ENCODE measurements at regions not wholly inside any gene's neighbourhood (a gene's known extent, or its start where the extent isn't known, plus 50 kb on each side); places are given as distances from the start of the nearest gene placed in this dataset.

DNA sequence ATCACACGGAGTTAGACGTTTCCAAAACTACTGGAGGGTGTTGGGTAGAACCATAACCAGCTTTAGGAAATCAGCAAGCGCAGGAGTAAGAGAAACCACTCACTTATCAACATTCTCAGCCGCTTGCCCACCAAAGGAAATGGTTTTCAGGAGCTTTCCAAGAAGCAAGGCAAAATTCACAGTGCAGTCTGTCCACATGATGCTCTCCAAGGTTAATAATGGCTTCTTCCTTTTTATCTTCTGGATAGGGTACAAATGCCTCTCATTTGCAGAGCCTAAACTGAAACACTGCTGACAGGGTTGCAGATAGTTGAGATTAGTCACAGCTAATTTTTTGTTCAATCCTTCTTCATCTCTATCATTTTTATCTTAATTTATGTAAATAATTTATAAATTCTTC, 705.4 kb downstream of the RAB28 start:
- Histone ChIP-seq H3K9ac (ENCODE audit: insufficient read depth, low read depth, low read length) (no peak overlapping the region), H3K4me2 (ENCODE audit: low read depth, low read length) (no peak overlapping the region), H3K36me3 (replicated peaks in 1 of 2; ENCODE audit: control insufficient read depth in 1 of 2, insufficient read depth in 2 of 2, low read length in 2 of 2) (no peaks in the 10 kb centered on the region), H3K27ac (ENCODE audit: extremely low read length, insufficient read depth, low read length) (no peak overlapping the region), H3K4me3 (replicated peaks in 1 of 3; ENCODE audit: insufficient read depth in 1 of 3, low read depth in 2 of 3, low read length in 3 of 3) (no peak overlapping the region), H3K27me3 (ENCODE audit: control insufficient read depth in 1 of 2, insufficient read depth in 2 of 2, low read length in 2 of 2) (no peaks in the 10 kb centered on the region), H3K9me3 (ENCODE audit: low read length) (no peaks in the 10 kb centered on the region), H3K79me2 (ENCODE audit: insufficient read depth, low read length) (no peaks in the 10 kb centered on the region), H3K4me1 (ENCODE audit: insufficient read depth, low read length) (no peaks in the 10 kb centered on the region), H4K20me1 (ENCODE audit: insufficient read depth, low read length) (no peaks in the 10 kb centered on the region), H2AFZ (ENCODE audit: low read length) (no peak overlapping the region)
- no peak for FAIRE-seq
- TF ChIP-seq ATF1 (CRISPR knock-in tag; IDR thresholded peaks at IDR 0.05) (no peak), ZNF543 (CRISPR knock-in tag; IDR thresholded peaks at IDR 0.05) (no peak), NR2F6 (IDR thresholded peaks at IDR 0.05) (no peak), NR2F6 (CRISPR knock-in tag; IDR thresholded peaks at IDR 0.05) (no peak), JARID2 (CRISPR knock-in tag; IDR thresholded peaks at IDR 0.05; ENCODE audit: insufficient replicate concordance) (no peak), ZNF274 (CRISPR knock-in tag; IDR thresholded peaks at IDR 0.05) (no peak), SSRP1 (CRISPR knock-in tag; IDR thresholded peaks at IDR 0.05) (no peak), TGIF2 (CRISPR knock-in tag; IDR thresholded peaks at IDR 0.05) (no peak), ZNF282 (IDR thresholded peaks at IDR 0.05; ENCODE audit: partially characterized antibody) (no peak), TEAD2 (CRISPR knock-in tag; IDR thresholded peaks at IDR 0.05) (no peak), ZNF446 (CRISPR knock-in tag; IDR thresholded peaks at IDR 0.05) (no peak), SRF (IDR thresholded peaks at IDR 0.05; ENCODE audit: low read depth, low read length) (no peak), HMGXB4 (CRISPR knock-in tag; IDR thresholded peaks at IDR 0.05; ENCODE audit: borderline replicate concordance in 1 of 2, low read depth in 1 of 2) (no peak), KDM1A (CRISPR knock-in tag; IDR thresholded peaks at IDR 0.05) (no peak)
- BruUV-seq (replicated peaks): no TSS peak
- intact Hi-C loops (cut with micrococcal nuclease; ENCODE audit: unreplicated experiment) (no loop called here), in situ Hi-C loops (cut with HindIII; ENCODE audit: extremely low pct_ligation_motif_present, low pct_unique_long_range_greater_than_20kb) (no loop called here)
- ChIA-PET CTCF (ENCODE audit: low intra/inter-chr PET ratio, low total read pairs) (no interaction called here), POLR2A (no interaction called here)
- no peak for DNase-seq (ENCODE audit: low spot score)
- 13% methylated on average over 4 of the region's 4 CpGs for WGBS (ENCODE audit: low lambda C conversion rate)
- no peak for ATAC-seq

Measured in HepG2 (cell line).